GM19452 (cell line): ENCODE measurements at regions not wholly inside any gene's neighbourhood (a gene's known extent, or its start where the extent isn't known, plus 50 kb on each side); places are given as distances from the start of the nearest gene placed in this dataset.

Experiments used
- ATAC-seq: cut with Tn5 transposase; IDR thresholded peaks from one replicate; pipeline ENCODE4 v1.9.1; 2021; ENCODE audit not compliant: unreplicated experiment

DNA sequence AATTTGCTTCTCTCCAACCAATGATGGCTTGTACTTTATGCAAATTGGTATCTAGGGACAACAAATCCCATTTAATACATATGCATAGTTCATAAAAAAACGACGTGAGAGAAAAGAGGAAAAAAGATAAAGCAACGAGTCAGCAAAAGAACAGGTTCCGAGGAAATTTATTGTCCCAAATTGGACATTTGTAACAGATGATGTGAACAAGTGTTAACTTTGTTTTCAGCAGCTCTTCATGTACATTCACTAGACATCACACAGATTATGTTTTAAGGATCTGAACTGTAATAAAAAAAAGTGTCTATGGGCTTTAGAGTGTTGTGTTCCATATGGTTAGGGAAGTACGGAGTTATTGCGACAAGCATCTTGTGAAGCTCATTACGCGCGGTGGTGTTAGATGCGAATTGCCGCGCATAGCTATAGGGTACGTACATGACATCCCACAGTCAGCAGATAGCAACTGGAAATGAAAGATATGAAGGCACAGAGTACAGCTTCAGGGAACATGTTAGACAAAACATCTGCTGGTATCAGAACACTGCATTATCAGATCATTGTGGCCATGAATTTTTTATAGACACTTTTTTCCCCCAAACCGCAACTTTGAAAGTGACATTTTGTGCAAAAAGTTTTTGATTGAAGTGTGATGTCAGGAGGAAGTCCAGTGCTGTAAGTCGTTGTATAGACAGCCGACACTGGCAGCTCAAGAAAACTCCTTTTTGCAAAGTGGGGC is 1073.1 kb upstream of the FANCL start:
- ATAC-seq, result no peak

DNA sequence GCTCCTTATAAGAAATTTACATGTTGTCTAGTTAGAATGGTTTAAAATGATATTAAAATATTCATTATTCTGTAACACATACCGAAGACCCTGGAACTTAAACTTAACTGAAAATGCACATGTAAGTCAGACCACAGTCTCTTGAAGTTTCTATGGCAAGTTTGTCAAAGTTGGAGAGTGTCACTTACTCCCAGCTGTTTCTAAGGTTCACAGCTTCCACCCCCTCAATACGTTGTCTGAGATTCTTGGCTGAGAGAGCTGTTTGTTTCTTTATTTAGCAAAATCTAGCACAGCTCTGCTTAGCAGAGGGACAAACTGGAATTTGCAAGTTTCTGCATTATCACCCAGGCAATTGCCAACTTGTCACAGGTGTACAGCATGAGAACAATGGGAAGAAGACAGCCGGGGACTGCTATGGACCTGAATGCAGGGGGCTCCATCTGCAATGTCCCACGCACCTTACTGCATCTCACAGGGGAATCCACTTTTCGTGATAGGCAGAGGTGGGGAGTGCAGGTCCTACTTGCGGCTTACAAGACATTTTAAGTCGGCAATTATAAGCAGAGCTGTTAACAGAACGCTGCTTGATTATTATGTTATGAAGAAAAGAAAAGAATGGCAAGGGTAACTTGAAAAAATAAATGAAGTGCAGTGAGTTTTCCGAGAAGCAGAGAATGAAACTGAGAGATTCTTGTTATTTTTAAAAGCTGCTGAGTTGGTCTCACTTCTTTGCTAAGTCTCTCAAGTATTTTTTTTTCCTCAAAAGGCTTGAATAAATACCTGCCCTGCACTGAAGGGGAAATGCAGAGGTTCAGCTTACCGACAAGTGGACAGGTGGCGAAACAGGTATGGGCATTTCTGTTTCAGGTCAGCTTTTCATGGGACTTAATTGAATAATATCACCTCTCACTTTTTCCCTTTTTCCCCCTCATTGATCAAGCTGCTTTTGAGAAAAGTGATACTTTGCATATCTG is 1072.1 kb upstream of the FANCL start:
- no peak for ATAC-seq

DNA sequence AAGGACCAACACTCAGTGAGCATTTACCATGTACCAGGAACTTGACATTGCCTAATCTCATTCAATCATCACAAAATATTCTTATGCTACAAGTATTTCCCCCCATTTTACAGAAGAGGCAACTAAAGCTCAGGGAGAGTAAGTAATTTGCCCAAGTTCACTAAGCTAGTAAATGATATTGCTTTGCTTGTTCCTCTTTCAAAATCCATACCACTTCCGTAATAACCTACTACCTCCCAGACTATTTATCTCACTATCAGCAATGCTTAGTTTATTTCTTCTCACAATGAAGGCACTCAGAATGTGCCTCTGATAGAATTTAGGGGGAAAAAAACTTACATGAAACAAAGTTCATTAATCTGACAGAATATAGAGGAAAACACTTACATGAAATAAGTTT is 1070.9 kb upstream of the FANCL start:
- ATAC-seq, result no peak

DNA sequence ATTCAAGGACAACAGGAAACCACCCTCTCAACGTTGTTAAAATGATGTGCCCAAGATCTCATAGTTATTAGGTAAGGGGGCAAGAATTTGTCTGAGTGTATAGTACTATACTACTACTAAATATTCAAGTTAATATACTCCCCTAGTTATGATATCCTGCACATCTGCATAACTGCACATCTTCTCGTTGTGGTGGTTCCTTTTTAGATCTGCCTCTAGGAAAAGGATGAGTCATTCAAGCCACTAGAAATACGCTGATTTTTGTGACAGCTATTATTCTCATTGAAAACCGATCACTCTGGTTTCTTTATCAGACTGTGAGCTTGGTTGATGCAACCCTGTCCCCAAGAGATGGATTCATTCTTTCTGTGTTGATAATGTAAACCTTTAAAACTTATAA is 1067.0 kb upstream of the FANCL start:
- ATAC-seq, result no peak

DNA sequence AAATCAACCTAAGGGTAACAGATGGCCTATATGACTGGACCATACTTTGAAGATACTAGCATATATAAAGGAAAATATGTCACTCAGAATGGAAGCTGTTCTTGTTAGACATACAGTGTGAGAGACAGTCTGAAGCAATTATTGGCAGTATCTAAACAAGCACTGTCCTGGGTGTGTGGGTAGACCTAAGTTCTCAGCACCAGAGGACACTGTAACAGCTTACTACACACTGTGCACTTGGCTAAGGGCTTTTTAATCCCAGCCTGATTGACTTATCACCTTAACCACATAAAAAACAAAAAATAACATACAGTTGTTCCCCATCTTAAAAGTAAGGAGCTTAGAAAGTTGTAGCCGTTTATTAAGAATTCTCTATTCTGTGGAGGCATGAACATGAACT is 1066.1 kb upstream of the FANCL start:
- ATAC-seq, result no peak

DNA sequence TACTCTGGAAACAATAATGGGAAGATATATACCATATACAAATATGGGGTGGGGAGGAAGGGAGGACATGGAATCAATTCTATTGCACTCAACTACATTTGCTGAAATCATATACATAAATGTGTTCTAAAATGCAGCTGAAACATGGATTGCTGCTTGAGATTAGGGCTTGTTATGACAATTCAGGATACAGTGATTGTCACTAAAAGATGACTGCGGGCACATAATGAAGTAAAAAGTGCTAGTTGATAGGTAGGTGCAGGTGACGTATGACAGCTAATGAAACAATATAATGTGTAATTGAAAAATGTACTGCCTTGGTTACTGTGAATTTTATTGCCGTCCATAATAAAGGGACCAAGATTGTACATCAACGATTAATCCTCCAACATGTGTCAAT is 1062.1 kb upstream of the FANCL start:
- no peak for ATAC-seq

DNA sequence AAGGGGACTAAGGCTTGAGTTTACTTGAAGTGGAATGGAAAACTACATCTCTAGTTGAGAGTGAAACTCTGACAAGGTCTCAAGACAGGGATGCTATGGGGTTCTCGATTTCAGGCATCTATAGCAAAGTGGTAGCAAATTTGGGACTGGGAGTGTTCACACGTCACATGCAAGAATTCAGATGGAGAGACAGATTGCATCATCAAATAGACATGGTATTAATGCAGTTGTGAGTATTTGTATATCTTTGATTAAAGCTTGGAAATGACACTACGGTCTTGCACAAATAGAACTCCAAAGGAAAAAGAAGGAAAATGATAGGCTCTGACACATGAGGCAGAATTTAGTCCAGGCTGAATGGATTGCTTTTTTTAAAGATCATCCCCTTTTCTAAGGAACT is 1061.6 kb upstream of the FANCL start:
- ATAC-seq, result no peak

DNA sequence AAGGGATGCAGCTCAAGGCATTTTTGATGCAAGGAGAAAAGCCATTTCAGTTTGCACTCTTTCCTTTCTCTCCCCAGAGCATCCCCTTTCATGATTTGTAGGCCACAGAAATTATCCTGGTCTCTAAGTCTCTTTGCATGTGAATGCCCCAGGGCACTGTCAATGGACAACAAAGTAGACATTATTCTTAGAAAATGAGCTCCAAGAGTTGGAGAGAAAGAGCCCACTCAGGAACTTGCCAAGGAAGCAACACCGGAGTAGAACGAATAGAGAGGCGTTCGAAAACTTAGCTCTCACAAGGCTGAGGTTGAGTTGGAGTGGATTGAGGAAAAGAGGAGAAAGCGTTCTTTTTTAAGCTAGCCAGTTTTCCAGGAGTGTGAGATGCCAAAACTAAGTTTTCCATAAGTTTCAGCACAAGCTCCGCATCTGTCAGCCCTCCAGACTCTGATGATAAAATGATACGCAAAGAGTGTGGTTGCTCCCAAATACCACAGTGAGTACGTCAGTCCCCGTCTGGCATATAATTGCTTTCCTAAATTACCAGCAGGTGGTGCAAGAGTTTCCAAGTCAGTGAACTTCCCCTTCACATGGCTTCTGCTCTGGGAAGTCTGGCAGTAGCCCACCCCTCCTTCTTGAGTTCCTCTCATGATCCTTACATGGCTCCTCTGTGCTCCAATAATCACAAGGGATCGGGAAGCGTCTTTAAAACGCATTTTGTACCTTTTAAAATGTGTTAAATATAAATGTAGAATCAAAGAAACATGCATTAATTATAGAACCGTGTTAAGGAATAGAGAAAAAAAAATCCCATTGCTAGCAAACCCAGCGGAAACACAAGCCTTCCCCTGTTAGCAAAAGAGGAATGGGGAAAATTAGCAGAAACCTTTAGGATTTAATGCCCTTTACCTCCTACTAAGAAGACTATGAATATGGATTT is 1060.6 kb upstream of the FANCL start:
- ATAC-seq, result no peak

DNA sequence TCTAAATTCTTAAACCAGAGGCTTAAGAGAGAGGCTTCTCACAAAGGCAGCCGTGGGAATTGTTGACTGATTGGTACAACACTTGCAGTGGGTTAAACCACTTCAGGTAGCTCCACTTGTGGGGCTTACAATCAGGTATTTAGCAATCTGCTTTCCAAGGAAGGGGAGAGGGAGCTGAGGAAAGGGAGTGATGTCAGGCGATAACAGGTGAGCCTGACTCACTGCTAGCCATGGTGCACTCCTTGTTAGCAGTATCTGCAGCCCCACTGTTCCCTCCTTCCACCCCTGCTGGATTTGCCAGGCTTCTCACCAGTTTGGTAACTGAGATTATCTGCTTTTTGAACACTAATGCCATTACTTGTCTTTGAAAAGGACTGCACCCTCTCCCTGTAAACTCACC is 1056.7 kb upstream of the FANCL start:
- ATAC-seq, result no peak

DNA sequence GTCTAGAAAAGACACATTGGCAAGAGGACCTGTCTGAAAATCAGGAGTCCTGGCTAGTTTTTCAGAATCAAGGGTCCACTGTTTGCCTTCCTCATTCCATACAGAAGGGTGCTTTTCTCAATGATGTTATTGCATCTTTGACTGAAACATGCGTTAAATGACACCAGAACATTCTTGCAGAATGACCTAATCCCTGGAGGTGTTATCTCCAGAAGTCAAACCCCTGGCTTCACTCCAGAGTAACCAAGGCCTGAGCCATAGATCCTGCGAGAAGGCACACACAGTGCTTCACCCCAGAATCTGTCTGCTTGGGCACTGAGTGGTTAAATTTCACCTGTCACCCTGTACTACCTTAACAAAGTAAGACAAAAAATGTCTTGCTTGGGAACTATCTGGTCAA is 1055.2 kb upstream of the FANCL start:
- ATAC-seq, result no peak

DNA sequence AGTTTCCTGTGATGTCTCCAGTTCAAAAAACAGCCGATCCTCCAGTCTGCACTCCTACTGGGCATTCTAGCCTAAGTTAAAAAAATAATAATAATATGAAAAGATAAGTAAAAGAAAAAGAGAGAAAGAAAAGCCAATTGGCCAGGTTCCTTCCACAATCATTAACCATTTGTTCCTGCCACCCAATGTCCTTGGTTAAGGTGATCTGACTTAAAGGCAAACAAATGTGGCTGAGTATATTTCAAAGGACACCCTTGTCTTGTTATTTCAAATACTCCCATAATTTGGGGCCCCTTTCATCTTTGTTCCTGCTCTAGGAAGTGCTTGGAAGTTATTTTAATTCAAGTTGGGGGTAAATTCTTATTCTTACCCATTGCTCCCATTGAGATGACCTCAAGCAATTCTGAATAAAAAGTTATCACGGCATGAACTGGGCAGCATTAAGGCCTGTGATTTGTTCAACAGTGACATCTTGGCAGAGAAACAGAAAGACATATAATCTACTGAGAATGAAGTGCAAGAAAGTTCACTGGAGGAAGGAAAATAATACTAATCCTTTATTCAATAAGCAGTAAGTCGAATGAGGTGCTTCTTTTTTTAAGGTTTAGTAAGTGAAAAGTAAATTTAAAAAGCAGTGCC is 1054.5 kb upstream of the FANCL start:
- ATAC-seq, result no peak

DNA sequence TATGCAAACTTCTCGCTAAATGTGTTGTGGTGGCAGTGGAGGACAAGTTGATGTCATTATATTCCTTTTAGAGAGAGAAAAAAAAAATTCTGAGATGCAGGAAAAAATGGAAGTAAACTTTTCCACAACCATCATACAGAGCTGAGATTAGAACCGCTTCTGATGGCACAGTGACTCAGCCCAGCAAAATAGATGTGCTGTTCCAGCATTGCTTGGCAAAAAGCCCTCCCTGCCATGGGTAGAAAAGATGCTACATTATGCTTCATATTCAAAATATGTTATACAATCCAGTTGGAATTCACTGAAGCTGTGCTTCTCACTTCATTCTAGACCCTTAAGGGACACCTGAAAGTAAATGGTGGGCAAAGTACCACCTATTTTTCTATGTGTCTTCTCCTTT is 1047.6 kb upstream of the FANCL start:
- ATAC-seq, result no peak

DNA sequence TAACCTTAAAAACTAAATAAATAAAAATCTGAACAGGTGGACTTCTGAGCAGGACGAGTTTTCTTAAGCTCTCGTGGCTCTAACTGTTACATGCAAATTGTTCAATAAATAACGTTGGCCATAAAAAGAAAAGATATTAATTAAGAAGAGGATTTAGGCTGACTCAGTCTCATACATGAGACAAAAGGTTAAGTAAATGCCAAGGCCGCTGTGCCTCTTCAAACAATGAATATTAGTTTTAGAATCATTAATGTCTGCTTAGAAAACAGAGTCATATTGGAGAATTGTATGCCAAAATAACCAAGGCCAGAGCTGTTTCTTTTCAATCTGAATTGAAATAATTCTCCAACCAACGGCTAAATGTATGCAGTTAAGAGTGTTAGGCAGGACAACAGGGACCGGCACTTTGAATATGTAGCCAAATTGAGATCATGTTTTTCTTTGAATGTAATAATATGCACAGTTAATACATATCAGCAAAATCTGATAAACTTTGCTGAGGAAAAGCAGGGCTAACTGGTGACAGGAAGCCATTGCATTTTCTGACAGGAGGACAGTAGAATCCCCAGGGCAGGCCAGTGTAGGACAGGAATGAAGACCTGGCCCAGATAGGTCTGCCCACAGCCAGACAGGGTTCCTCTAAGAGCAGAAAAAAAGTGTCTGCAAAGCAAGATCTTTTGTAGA is 1041.4 kb upstream of the FANCL start:
- ATAC-seq, result no peak

DNA sequence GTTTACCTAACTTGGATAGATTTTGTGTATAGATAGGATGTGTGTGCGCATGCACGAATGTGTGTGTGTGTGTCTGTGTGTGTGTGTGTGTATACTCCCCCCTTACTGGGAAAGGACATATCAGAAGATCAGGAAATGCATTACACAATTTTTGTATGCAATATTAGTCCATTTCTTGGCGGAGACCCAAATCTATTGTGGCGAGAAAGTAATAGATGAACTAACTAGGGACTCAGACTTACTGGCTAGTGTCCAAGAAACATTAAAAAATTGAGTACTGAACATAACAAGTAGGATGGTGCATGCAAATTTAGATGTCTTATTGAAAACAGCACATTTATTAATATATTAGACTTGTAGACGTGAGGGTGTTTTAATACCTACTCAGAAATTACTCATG is 1036.5 kb upstream of the FANCL start:
- ATAC-seq, result no peak

DNA sequence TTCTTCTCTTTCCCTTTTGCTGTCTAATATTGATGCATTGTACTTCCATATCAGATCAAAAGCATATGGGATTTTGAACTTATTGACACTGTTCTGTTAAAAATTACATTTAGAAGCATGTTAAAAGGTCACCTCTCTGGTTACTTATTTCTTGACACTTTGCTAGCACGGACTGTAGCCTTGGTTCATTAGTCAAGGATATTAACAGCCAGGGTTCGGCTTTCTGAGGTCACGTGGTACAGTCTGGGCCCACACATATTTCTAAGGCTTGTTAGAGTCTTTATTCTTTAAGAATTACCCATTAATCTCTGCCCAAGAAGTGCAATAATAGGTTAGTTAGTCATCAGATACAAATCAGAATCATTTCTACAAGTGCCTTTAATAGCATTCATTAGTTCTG is 1035.8 kb upstream of the FANCL start:
- ATAC-seq, result no peak

DNA sequence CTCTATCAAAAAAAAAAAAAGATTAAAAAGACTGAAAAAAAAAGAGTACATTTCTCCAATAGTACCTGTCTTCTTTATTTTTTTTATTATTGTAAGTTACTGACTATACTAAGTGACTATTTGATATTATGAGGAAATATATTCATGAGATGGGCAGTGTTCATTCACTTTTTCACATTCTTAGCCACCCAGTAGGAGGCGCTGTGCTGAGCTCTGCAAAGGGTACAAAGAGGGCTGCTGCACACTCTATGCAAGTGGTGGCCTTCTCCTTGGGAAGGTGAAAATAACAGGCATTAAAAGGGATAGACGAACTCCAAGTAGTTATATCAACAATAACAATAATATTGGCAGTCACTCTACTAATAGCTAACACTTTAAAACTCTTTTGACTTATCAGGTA is 1034.9 kb upstream of the FANCL start:
- no peak for ATAC-seq

DNA sequence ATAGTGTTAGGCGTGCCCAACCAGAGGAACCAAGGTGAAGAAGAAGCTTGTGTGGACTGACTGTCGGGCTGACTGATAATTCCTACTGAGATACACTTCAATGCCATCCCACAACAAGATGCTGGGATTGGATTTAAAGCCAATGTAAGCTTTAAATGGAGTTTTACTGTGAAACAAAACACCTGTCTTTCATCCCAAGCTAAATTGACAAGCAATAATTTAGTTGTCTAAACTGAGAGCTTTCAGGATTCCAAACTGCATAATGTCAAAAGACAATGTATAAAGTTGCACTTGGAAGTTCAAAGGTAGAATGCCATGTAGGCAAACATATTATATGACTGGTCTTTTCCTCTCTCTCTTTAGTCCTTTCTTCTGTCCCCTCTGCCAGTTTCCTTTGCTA is 1025.3 kb upstream of the FANCL start:
- no peak for ATAC-seq

DNA sequence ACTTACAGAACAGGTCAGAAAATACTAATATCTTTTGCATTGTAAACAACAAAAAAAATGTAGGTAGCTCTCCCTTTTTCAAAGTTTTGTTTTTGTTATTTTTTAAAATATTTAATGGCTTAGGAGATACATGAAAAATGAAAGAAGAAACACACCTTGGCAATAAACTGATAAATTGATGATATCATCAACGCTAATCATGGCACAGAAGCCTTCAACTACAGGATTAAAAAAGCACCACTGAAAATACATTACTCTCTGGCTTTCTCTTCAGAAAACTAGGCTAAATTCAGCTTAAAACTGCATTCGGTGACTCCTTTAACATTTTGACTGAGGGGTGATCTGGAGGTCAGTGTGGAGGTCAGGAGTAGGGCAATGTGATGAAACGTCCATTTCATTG is 1018.8 kb upstream of the FANCL start:
- ATAC-seq, result no peak

DNA sequence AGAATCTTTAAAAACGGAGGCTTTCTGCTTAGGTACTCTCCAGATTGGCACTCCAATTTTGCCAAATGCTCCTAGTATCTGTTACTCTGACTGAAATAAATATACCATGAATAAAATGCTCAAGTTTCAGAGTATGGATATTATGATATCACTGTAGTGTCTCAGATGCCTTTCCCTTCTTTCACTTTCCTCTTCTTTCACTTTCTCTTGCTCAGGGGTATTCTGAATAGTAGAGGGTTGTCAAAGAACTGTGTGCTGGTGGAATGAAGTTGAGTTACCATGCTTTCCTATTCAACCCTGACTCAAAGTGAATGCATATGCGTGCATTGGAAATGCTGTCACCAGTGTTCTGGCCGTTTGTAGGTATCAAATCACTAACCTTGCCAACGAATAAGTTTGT is 1015.2 kb upstream of the FANCL start:
- no peak for ATAC-seq

DNA sequence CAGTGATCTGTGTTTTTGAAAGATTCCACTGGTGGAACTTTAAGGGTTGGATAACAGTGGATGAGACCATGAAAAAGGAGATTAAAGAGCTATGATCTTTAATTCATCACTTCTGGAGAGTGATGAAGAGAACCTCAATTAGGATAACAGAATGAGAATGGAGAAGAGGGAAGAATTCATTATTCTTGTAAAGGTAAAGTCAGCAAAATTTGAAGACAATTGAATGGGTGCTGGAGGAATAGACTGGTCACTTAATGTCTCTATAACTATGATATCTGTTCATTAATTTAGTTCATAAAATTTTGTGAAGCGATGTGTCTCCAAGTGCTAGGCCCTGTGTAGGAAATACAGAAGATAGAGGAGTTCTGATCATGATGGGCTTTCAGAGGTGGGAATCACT is 1013.2 kb upstream of the FANCL start:
- no peak for ATAC-seq
